B cell (primary cell): ENCODE measurements at regions not wholly inside any gene's neighbourhood (a gene's known extent, or its start where the extent isn't known, plus 50 kb on each side); places are given as distances from the start of the nearest gene placed in this dataset.

Experiments
- ATAC-seq: fragments of 200-7000 bp; cut with Tn5 transposase; one replicate; pipeline ENCODE4 v1.10.0; 2021; ENCODE audit warnings: low read depth, mild to moderate bottlenecking, moderate number of reproducible peaks, moderate library complexity
- CTCF ChIA-PET: fragments of 350-600 bp; sonication (Branson Sonifier 250); formaldehyde crosslinking; loops from one replicate; lab custom pipeline; 2021; ENCODE audit warnings: antibody characterized with exemption, inconsistent platforms; lab: Charles Lee
- POLR2A ChIA-PET: fragments of 350-600 bp; sonication (Branson Sonifier 250); formaldehyde crosslinking; loops from one replicate; lab custom pipeline; 2021; ENCODE audit warnings: antibody characterized with exemption; lab: Charles Lee
- DNase-seq: peaks from one replicate; pipeline ENCODE4 v3.0.0; 2013
- H2AFZ ChIP-seq: 2 replicates; pipeline ENCODE4 v1.6.1; 2012; ENCODE audit warnings: mild to moderate bottlenecking, low read depth, low read length; ENCODE audit not compliant: insufficient read depth, poor library complexity, severe bottlenecking
- H3K27ac ChIP-seq, 2 donors: 1 replicate in 1 of 2; 2 replicates in 1 of 2; pipeline ENCODE4 v1.5.1; 2012 to 2013; ENCODE audit warnings: low read length in 2 of 2, mild to moderate bottlenecking in 2 of 2, moderate library complexity in 1 of 2
- H3K27me3 ChIP-seq, 4 experiments: fragments of 200-600 bp in 1 of 4; sonication (generic) in 1 of 4; replicated peaks in 1 of 4; 1 replicate in 2 of 4; 2 replicates in 2 of 4; pipeline versions ENCODE4 v1.6.1 to v1.7.0; 2013 to 2016; ENCODE audit warnings: low read length in 3 of 4, mild to moderate bottlenecking in 2 of 4, mixed read lengths in 1 of 4, moderate library complexity in 1 of 4; ENCODE audit not compliant: insufficient read depth in 4 of 4, control insufficient read depth in 3 of 4; ENCODE audit errors: control extremely low read depth in 1 of 4
- H3K36me3 ChIP-seq, 2 experiments: replicated peaks in 1 of 2; 1 replicate in 1 of 2; 2 replicates in 1 of 2; pipeline versions ENCODE4 v1.6.1 to v1.7.1; 2013; ENCODE audit warnings: low read length in 1 of 2; ENCODE audit not compliant: insufficient read depth in 2 of 2, control insufficient read depth in 1 of 2; ENCODE audit errors: control extremely low read depth in 1 of 2, extremely low read depth in 1 of 2
- H3K4me1 ChIP-seq, 2 donors: fragments of 200-600 bp in 1 of 2; sonication (generic) in 1 of 2; 1 replicate in 1 of 2; 2 replicates in 1 of 2; pipeline versions ENCODE4 v1.5.1 to v1.6.1; 2013 to 2017; ENCODE audit warnings: low read length in 2 of 2; ENCODE audit not compliant: control insufficient read depth in 2 of 2, insufficient read depth in 2 of 2
- H3K4me2 ChIP-seq: replicated peaks from 2 replicates; pipeline ENCODE3; 2012; ENCODE audit warnings: mild to moderate bottlenecking, low read depth, low read length; ENCODE audit not compliant: poor library complexity, severe bottlenecking
- H3K4me3 ChIP-seq, 5 experiments: fragments of 200-600 bp in 1 of 5; sonication (generic) in 1 of 5; 1 replicate in 3 of 5; 2 replicates in 2 of 5; pipeline versions ENCODE4 v1.5.1 to v1.7.0; 2011 to 2016; ENCODE audit warnings: low read length in 4 of 5, mild to moderate bottlenecking in 4 of 5, low read depth in 2 of 5, control low read depth in 1 of 5, moderate library complexity in 1 of 5; ENCODE audit not compliant: insufficient read depth in 1 of 5; ENCODE audit errors: control extremely low read depth in 1 of 5, extremely low read depth in 1 of 5
- H3K79me2 ChIP-seq: fragments of 200-600 bp; sonication (generic); one replicate; pipeline ENCODE4 v1.6.0; 2016; ENCODE audit warnings: low read length; ENCODE audit not compliant: control insufficient read depth, insufficient read depth
- H3K9ac ChIP-seq: fragments of 200-600 bp; sonication (generic); 2 replicates; pipeline ENCODE4 v1.6.1; 2017; ENCODE audit warnings: mild to moderate bottlenecking, low read length, moderate library complexity
- H3K9me3 ChIP-seq, 3 donors: one replicate each; pipeline versions ENCODE4 v1.6.1 to v1.7.1; 2013; ENCODE audit warnings: low read length in 2 of 3; ENCODE audit not compliant: control insufficient read depth in 2 of 3, insufficient read depth in 1 of 3; ENCODE audit errors: control extremely low read depth in 1 of 3
- H4K20me1 ChIP-seq: 2 replicates; pipeline ENCODE4 v1.6.0; 2012; ENCODE audit warnings: mild to moderate bottlenecking, low read length; ENCODE audit not compliant: insufficient read depth, control insufficient read depth, poor library complexity, severe bottlenecking
- H3K27ac Mint-ChIP-seq: one replicate; pipeline ENCODE4 v1.8.0; 2021; ENCODE audit warnings: mixed read lengths
- H3K27me3 Mint-ChIP-seq: one replicate; pipeline ENCODE4 v1.8.0; 2021; ENCODE audit warnings: mixed read lengths
- H3K4me1 Mint-ChIP-seq: one replicate; pipeline ENCODE4 v1.8.0; 2021; ENCODE audit warnings: mixed read lengths
- H3K4me3 Mint-ChIP-seq: one replicate; pipeline ENCODE4 v1.8.0; 2021; ENCODE audit warnings: mixed read lengths
- H3K9me3 Mint-ChIP-seq: one replicate; pipeline ENCODE4 v1.8.0; 2022; ENCODE audit warnings: mixed read lengths; ENCODE audit not compliant: insufficient read depth
- CTCF ChIP-seq: fragments of 200-600 bp; IDR thresholded peaks from one replicate; pipeline ENCODE4 v1.8.0; 2022; ENCODE audit warnings: antibody characterized with exemption, mild to moderate bottlenecking
- EZH2 ChIP-seq: IDR thresholded peaks from 2 replicates; pipeline ENCODE4 v1.6.1; 2012; ENCODE audit warnings: borderline replicate concordance, low read depth, mild to moderate bottlenecking, moderate library complexity, low read length; ENCODE audit not compliant: insufficient read depth, poor library complexity, severe bottlenecking
- WGBS: methylation state at CpG from one replicate; pipeline ENCODE4 v1.1.5; 2013; ENCODE audit warnings: missing lambda C conversion rate; ENCODE audit not compliant: insufficient coverage; 5-methylcytosine and 5-hydroxymethylcytosine counted together
- intact Hi-C: fragments of 100-400 bp; cut with micrococcal nuclease; formaldehyde crosslinking; loops from one replicate; pipeline ENCODE4 v1.10.0; 2022

GRCh38 chr4:14894392-14895292 is 107.6 kb upstream of the CPEB2 start:
- CTCF ChIA-PET: no interaction called here
- Histone ChIP-seq H4K20me1 (no peaks in the 10 kb centered on the region), H2AFZ (no peak overlapping the region), H3K4me1 (no peaks in the 10 kb centered on the region), H3K9ac (no peak overlapping the region), H3K9me3 (peaks cover 0 to 3% (median 0%) of the 10 kb centered on the region in 3 donors), H3K27ac (no peak overlapping the region), H3K36me3 (no peaks in the 10 kb centered on the region), H3K79me2 (no peaks in the 10 kb centered on the region), H3K4me2 (no peak overlapping the region), H3K27me3 (no peaks in the 10 kb centered on the region), H3K4me3 (no peak overlapping the region)
- Mint-ChIP-seq H3K27me3 (peaks cover 3% of the 10 kb centered on the region), H3K4me1 (no peaks in the 10 kb centered on the region), H3K4me3 (no peak overlapping the region), H3K9me3 (no peaks in the 10 kb centered on the region), H3K27ac (no peak overlapping the region)
- ATAC-seq (no peak), DNase-seq (no peak)
- TF ChIP-seq EZH2 (no peak), CTCF (no peak)
- POLR2A ChIA-PET: no interaction called here
- intact Hi-C loops: no loop called here
- 80% methylated on average over 1 of the region's 1 CpG for WGBS

- no peak overlapping the region for H3K4me3 Mint-ChIP-seq
- POLR2A ChIA-PET: no interaction called here
These were observed 105.6 kb upstream of the CPEB2 start for GRCh38 chr4:14896656-14897175.

More at GRCh38 chr4:14896656-14897175, 105.6 kb upstream of the CPEB2 start:
- ATAC-seq: no peak
- Mint-ChIP-seq H3K27ac (no peak overlapping the region), H3K27me3 (peaks cover 3% of the 10 kb centered on the region), H3K4me1 (no peaks in the 10 kb centered on the region), H3K9me3 (no peaks in the 10 kb centered on the region)
- Histone ChIP-seq H3K36me3 (no peaks in the 10 kb centered on the region), H3K4me3 (no peak overlapping the region), H4K20me1 (no peaks in the 10 kb centered on the region), H3K27me3 (no peaks in the 10 kb centered on the region), H3K4me1 (no peaks in the 10 kb centered on the region), H2AFZ (no peak overlapping the region), H3K79me2 (no peaks in the 10 kb centered on the region), H3K9me3 (peaks cover 0 to 3% (median 0%) of the 10 kb centered on the region in 3 donors), H3K27ac (no peak overlapping the region), H3K9ac (no peak overlapping the region), H3K4me2 (no peak overlapping the region)
- intact Hi-C loops: no loop called here
- WGBS: 80% methylated on average over 2 of the region's 2 CpGs
- CTCF ChIA-PET: interaction anchor here (0.9 kb wide), 1 partner anchor 8 kb away, joined by 3 read pairs; no protein-coding TSS in a partner anchor
- TF ChIP-seq EZH2 (no peak), CTCF (no peak)
- DNase-seq: no peak
